ENCODE measurements at regions not wholly inside any gene's neighbourhood (a gene's known extent, or its start where the extent isn't known, plus 50 kb on each side); places are given as distances from the start of the nearest gene placed in this dataset.

DNA sequence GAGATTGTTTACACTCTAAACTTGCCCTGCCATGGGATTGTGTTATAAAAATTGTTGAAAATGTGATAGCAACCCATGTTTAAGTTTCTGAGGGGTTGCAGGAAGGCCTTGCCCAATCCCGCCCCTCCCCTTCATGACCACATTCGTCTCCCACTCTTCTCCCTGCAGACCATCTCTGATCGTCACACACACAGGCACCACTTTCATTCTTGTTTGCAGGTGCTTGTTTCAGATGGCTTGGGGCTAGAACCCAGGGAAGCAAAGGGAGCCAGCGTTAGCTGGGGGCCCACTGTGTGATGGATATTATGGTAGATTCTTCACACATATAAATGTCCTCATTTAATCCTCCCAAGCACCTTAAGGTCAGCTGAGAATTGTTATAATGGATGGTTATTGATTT is 286.7 kb upstream of the HABP2 start:
- TF ChIP-seq, protein P1, sequence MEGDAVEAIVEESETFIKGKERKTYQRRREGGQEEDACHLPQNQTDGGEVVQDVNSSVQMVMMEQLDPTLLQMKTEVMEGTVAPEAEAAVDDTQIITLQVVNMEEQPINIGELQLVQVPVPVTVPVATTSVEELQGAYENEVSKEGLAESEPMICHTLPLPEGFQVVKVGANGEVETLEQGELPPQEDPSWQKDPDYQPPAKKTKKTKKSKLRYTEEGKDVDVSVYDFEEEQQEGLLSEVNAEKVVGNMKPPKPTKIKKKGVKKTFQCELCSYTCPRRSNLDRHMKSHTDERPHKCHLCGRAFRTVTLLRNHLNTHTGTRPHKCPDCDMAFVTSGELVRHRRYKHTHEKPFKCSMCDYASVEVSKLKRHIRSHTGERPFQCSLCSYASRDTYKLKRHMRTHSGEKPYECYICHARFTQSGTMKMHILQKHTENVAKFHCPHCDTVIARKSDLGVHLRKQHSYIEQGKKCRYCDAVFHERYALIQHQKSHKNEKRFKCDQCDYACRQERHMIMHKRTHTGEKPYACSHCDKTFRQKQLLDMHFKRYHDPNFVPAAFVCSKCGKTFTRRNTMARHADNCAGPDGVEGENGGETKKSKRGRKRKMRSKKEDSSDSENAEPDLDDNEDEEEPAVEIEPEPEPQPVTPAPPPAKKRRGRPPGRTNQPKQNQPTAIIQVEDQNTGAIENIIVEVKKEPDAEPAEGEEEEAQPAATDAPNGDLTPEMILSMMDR (IDR thresholded peaks at IDR 0.05; ENCODE audit: borderline replicate concordance, extremely low read depth, low read length, poor library complexity, severe bottlenecking), result no peak
- no peak for TF ChIP-seq EZH2 (IDR thresholded peaks at IDR 0.05; ENCODE audit: borderline replicate concordance, low read depth, low read length, severe bottlenecking)
